HL-60 (cell line): ENCODE measurements at regions not wholly inside any gene's neighbourhood (a gene's known extent, or its start where the extent isn't known, plus 50 kb on each side); places are given as distances from the start of the nearest gene placed in this dataset.

Experiments used
- CTCF ChIP-seq: IDR thresholded peaks from one replicate; pipeline ENCODE4 v1.5.1; 2011; ENCODE audit warnings: low read length, control low read depth, inconsistent platforms; ENCODE audit not compliant: insufficient read depth
- GABPA ChIP-seq: IDR thresholded peaks from 2 replicates; pipeline ENCODE4 v1.6.1; 2012; ENCODE audit warnings: low read depth
- POLR2AphosphoS5 ChIP-seq: IDR thresholded peaks from 2 replicates; pipeline ENCODE4 v1.6.1; 2012; ENCODE audit warnings: low read depth

GRCh38 chr1:30520476-30520875 is 202.9 kb downstream of the MATN1 start:
- TF ChIP-seq GABPA (no peak), CTCF (no peak), POLR2AphosphoS5 (no peak)
